KMS-11 (cell line): ENCODE measurements at regions not wholly inside any gene's neighbourhood (a gene's known extent, or its start where the extent isn't known, plus 50 kb on each side); places are given as distances from the start of the nearest gene placed in this dataset.

Experiments
- H2AFZ ChIP-seq: fragments of 200-600 bp; sonication (generic); 2 replicates; pipeline ENCODE4 v1.6.1; 2016; ENCODE audit warnings: antibody characterized with exemption, mixed run types, low read depth
- H3K27ac ChIP-seq: fragments of 200-600 bp; sonication (generic); 2 replicates; pipeline ENCODE4 v1.6.1; 2016; ENCODE audit warnings: mild to moderate bottlenecking, mixed run types
- H3K27me3 ChIP-seq: fragments of 200-600 bp; sonication (generic); 2 replicates; pipeline ENCODE4 v1.6.1; 2017; ENCODE audit warnings: mild to moderate bottlenecking, low read depth, mixed run types, moderate library complexity; ENCODE audit not compliant: insufficient read depth
- H3K36me3 ChIP-seq: fragments of 200-600 bp; sonication (generic); 2 replicates; pipeline ENCODE4 v1.6.1; 2017; ENCODE audit warnings: mild to moderate bottlenecking, mixed run types; ENCODE audit not compliant: insufficient read depth
- H3K4me1 ChIP-seq: fragments of 200-600 bp; sonication (generic); 2 replicates; pipeline ENCODE4 v1.6.1; 2016; ENCODE audit warnings: mild to moderate bottlenecking, low read depth, mixed run types; ENCODE audit not compliant: poor library complexity, severe bottlenecking
- H3K4me2 ChIP-seq: fragments of 200-600 bp; sonication (generic); 2 replicates; pipeline ENCODE4 v1.7.0; 2016; ENCODE audit warnings: mild to moderate bottlenecking, mixed run types
- H3K4me3 ChIP-seq: fragments of 200-600 bp; sonication (generic); IDR thresholded peaks from 2 replicates; pipeline ENCODE4 v1.6.1; 2017; ENCODE audit warnings: low read depth, low read length, mixed read lengths; ENCODE audit not compliant: insufficient read depth
- H3K79me2 ChIP-seq: fragments of 200-600 bp; sonication (generic); 2 replicates; pipeline ENCODE4 v1.6.1; 2016; ENCODE audit warnings: low read depth, mixed run types; ENCODE audit not compliant: insufficient read depth
- H3K9ac ChIP-seq: fragments of 200-600 bp; sonication (generic); 2 replicates; pipeline ENCODE4 v1.6.1; 2016; ENCODE audit warnings: mild to moderate bottlenecking, mixed run types
- H4K20me1 ChIP-seq: fragments of 200-600 bp; sonication (generic); 2 replicates; pipeline ENCODE4 v1.6.1; 2016; ENCODE audit warnings: mild to moderate bottlenecking, mixed run types; ENCODE audit not compliant: insufficient read depth
- TF ChIP-seq, protein P1 (sequence below): fragments of 200-600 bp; sonication (generic); conservative IDR thresholded peaks from 2 replicates; pipeline ENCODE4 v1.6.1; 2017; ENCODE audit warnings: low read depth, mild to moderate bottlenecking, antibody characterized with exemption, low read length, moderate library complexity, mixed read lengths

DNA sequence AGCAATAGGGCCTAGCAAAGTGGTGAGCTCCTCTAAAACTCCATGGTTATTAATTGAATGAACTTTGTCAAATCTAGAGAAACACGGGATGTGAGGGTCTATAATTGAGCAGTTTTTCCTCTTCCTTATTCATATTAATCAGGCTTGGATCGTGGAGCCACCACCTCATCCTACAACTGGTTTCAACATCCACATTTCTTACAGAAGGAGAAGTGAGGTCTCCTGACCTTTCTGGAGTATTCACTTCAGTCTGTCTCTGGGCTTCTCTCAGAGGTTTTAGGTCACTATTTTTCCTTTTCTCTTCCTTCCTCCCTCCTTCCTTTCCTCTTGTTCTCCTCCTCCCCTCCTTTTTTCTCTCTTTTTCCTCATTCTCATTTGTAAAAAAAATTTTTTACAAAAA lies 177.3 kb upstream of the ACTBL2 start:
- Histone ChIP-seq H3K27ac (no peak overlapping the region), H3K4me1 (no peaks in the 10 kb centered on the region), H3K4me2 (no peak overlapping the region), H3K79me2 (no peaks in the 10 kb centered on the region), H2AFZ (no peak overlapping the region), H3K9ac (no peak overlapping the region), H3K4me3 (no peak overlapping the region), H3K27me3 (no peaks in the 10 kb centered on the region), H4K20me1 (no peaks in the 10 kb centered on the region), H3K36me3 (no peaks in the 10 kb centered on the region)
- TF ChIP-seq, protein P1, sequence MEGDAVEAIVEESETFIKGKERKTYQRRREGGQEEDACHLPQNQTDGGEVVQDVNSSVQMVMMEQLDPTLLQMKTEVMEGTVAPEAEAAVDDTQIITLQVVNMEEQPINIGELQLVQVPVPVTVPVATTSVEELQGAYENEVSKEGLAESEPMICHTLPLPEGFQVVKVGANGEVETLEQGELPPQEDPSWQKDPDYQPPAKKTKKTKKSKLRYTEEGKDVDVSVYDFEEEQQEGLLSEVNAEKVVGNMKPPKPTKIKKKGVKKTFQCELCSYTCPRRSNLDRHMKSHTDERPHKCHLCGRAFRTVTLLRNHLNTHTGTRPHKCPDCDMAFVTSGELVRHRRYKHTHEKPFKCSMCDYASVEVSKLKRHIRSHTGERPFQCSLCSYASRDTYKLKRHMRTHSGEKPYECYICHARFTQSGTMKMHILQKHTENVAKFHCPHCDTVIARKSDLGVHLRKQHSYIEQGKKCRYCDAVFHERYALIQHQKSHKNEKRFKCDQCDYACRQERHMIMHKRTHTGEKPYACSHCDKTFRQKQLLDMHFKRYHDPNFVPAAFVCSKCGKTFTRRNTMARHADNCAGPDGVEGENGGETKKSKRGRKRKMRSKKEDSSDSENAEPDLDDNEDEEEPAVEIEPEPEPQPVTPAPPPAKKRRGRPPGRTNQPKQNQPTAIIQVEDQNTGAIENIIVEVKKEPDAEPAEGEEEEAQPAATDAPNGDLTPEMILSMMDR, result no peak

DNA sequence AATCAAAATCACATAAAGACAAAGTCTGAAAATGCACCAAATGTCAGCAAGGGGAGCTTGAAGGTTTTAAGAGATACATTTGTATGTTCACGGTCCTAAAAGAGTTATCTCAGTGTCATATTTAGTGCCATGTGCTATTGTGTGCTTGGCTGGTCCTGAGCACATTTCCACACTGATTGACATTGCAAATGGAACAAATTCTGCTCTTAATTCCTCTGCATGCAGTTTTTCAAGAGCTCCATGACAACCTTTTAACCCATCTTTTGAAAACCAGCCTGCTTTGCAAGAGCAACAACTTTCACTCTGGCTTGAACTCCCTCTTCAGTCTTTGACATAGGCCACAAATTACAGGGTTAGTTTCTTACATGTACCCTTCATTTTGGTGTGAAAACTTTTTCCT lies 175.4 kb upstream of the ACTBL2 start:
- Histone ChIP-seq H3K4me1 (no peaks in the 10 kb centered on the region), H3K79me2 (no peaks in the 10 kb centered on the region), H3K36me3 (no peaks in the 10 kb centered on the region), H2AFZ (no peak overlapping the region), H3K4me3 (no peak overlapping the region), H3K9ac (no peak overlapping the region), H3K27me3 (no peaks in the 10 kb centered on the region), H3K27ac (no peak overlapping the region), H3K4me2 (no peak overlapping the region), H4K20me1 (no peaks in the 10 kb centered on the region)
- TF ChIP-seq, protein P1, result no peak

DNA sequence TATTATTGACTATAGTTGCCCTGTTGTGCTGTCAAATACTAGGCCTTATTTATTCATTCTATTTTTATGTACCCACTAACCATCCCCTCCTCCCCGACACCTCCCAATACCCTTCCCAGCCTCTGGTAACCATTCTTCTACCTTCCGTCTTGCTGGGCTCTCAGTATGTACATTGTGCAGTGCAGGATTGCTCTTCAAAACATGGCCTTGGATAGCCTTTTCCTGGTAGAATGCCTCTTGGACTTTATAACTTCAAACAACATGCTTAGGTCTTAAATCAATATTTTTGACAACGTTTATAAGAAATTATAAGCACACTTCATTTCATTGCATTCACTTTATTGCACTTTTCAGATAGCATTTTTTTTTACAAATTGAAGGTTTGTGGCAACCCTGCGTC lies 172.6 kb upstream of the ACTBL2 start:
- no peak overlapping the region for H2AFZ ChIP-seq
- TF ChIP-seq, protein P1, result no peak
- H3K4me1 ChIP-seq, result peaks cover 5% of the 10 kb centered on the region
- no peaks in the 10 kb centered on the region for H4K20me1 ChIP-seq
- no peaks in the 10 kb centered on the region for H3K27me3 ChIP-seq
- H3K4me3 ChIP-seq, result no peak overlapping the region
- no peaks in the 10 kb centered on the region for H3K79me2 ChIP-seq
- H3K9ac ChIP-seq, result no peak overlapping the region
- no peaks in the 10 kb centered on the region for H3K36me3 ChIP-seq
- H3K27ac ChIP-seq, result no peak overlapping the region
- no peak overlapping the region for H3K4me2 ChIP-seq

DNA sequence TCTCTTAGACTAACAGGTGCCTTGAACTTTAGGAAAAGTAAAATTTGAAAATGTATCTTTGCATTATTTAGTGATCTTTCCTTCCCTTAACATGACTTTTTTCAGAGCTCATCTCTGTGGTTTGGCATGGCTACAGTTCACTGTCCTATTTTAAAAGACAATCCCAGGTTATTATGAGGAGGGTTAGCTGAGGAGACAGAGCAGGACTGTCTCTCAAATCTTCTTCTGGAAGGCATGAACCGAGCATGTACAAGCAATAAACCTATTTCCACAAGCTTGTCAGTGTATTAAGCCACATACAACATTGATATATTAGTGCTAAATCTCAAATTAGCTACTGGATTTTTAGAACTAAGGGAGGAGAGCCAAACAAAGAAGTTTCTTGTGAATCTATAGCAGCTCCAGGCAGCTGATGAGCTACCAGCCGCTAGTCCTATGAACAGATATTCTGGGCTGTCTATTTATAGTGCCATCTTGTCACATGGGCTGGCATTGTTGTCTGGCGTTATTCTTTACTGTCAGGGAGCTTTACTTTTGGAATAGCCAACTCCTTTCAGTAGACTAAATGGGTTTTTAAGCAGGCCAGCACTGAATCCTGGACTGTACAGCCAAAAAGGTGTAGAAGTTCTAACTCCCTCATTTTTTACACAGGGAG lies 171.2 kb upstream of the ACTBL2 start:
- Histone ChIP-seq H3K9ac (no peak overlapping the region), H2AFZ (no peak overlapping the region), H3K79me2 (no peaks in the 10 kb centered on the region), H3K4me2 (no peak overlapping the region), H3K4me3 (no peak overlapping the region), H3K4me1 (peaks cover 8% of the 10 kb centered on the region), H4K20me1 (no peaks in the 10 kb centered on the region), H3K36me3 (no peaks in the 10 kb centered on the region), H3K27me3 (no peaks in the 10 kb centered on the region), H3K27ac (no peak overlapping the region)
- TF ChIP-seq, protein P1, result no peak
